HepG2 (cell line): ENCODE measurements at regions not wholly inside any gene's neighbourhood (a gene's known extent, or its start where the extent isn't known, plus 50 kb on each side); places are given as distances from the start of the nearest gene placed in this dataset.

Source experiments
- ATAC-seq: fragments of 200-7000 bp; cut with Tn5 transposase; 3 replicates; pipeline ENCODE4 v1.9.1; 2020; ENCODE audit warnings: mild to moderate bottlenecking, moderate library complexity
- BruUV-seq: library from RNA; stranded (reverse); fragments of 400-500 nt; replicated peaks from 2 replicates; lab custom pipeline; 2021; lab: Mats Ljungman, UMichigan
- CTCF ChIA-PET: fragments of 300-600 bp; formaldehyde crosslinking; extraction: SDS; loops from one replicate; lab custom pipeline; 2021; ENCODE audit warnings: low total read pairs, inconsistent platforms, low intra/inter-chr PET ratio; lab: Yijun Ruan, JAX
- POLR2A ChIA-PET: fragments of 350-600 bp; sonication (Branson Sonifier 250); formaldehyde crosslinking; loops from one replicate; lab custom pipeline; 2020; ENCODE audit warnings: antibody characterized with exemption, inconsistent platforms; lab: Yijun Ruan, JAX
- DNase-seq: peaks from one replicate; pipeline ENCODE4 v3.0.0-alpha.2; 2015; ENCODE audit warnings: low spot score
- FAIRE-seq: peaks from 3 replicates; lab custom pipeline; 2011; peaks lifted over from hg19 to GRCh38; lab: Jason Lieb, UNC
- H2AFZ ChIP-seq: one replicate; pipeline ENCODE4 v1.6.1; 2011; ENCODE audit warnings: low read length, inconsistent platforms
- H3K27ac ChIP-seq: fragments of 300-600 bp; 3 replicates; pipeline ENCODE4 v1.8.0; 2011; ENCODE audit warnings: mixed run types, mild to moderate bottlenecking, mixed read lengths, low read length, inconsistent platforms; ENCODE audit not compliant: insufficient read depth; ENCODE audit errors: extremely low read length
- H3K27me3 ChIP-seq, 2 experiments: fragments of 200-600 bp in 1 of 2; 2 replicates in 1 of 2; 3 replicates in 1 of 2; pipeline versions ENCODE4 v1.6.0 to v1.8.0; 2011; ENCODE audit warnings: low read length in 2 of 2, mild to moderate bottlenecking in 2 of 2, moderate library complexity in 2 of 2, inconsistent platforms in 1 of 2; ENCODE audit not compliant: insufficient read depth in 2 of 2, control insufficient read depth in 1 of 2
- H3K36me3 ChIP-seq, 2 experiments: fragments of 200-600 bp in 1 of 2; replicated peaks in 1 of 2; 2 replicates in 1 of 2; 3 replicates in 1 of 2; pipeline versions ENCODE4 v1.5.1 to v1.8.0; 2011; ENCODE audit warnings: low read length in 2 of 2, inconsistent platforms in 1 of 2; ENCODE audit not compliant: insufficient read depth in 2 of 2, control insufficient read depth in 1 of 2
- H3K4me1 ChIP-seq: 2 replicates; pipeline ENCODE4 v1.5.1; 2012; ENCODE audit warnings: low read length, inconsistent platforms; ENCODE audit not compliant: insufficient read depth
- H3K4me2 ChIP-seq: 2 replicates; pipeline ENCODE4 v1.6.0; 2011; ENCODE audit warnings: low read depth, low read length, inconsistent platforms
- H3K4me3 ChIP-seq, 3 experiments: fragments of 200-600 bp in 1 of 3; sonication (generic), shearing (Covaris generic) in 1 of 3; replicated peaks in 1 of 3; 2 replicates each; pipeline ENCODE4 v1.5.1; 2011 to 2016; ENCODE audit warnings: low read length in 3 of 3, inconsistent platforms in 2 of 3, low read depth in 2 of 3, mild to moderate bottlenecking in 2 of 3, control low read depth in 1 of 3, mixed read lengths in 1 of 3; ENCODE audit not compliant: insufficient read depth in 1 of 3
- H3K79me2 ChIP-seq: one replicate; pipeline ENCODE4 v1.6.1; 2011; ENCODE audit warnings: low read length, inconsistent platforms; ENCODE audit not compliant: insufficient read depth
- H3K9ac ChIP-seq: 2 replicates; pipeline ENCODE4 v1.6.0; 2011; ENCODE audit warnings: mild to moderate bottlenecking, low read depth, low read length, inconsistent platforms; ENCODE audit not compliant: insufficient read depth
- H3K9me3 ChIP-seq: 2 replicates; pipeline ENCODE4 v1.5.1; 2012; ENCODE audit warnings: mild to moderate bottlenecking, low read length
- H4K20me1 ChIP-seq: 2 replicates; pipeline ENCODE4 v1.6.0; 2011; ENCODE audit warnings: inconsistent platforms, mild to moderate bottlenecking, low read length, moderate library complexity; ENCODE audit not compliant: insufficient read depth
- PRDM4 ChIP-seq: sonication (generic); formaldehyde crosslinking; IDR thresholded peaks from 2 replicates; pipeline ENCODE4 v1.9.0; 2021; ENCODE audit warnings: missing genetic modification reagents, borderline replicate concordance
- SMAD1 ChIP-seq: sonication (generic); formaldehyde crosslinking; IDR thresholded peaks from 2 replicates; pipeline ENCODE4 v1.4.0; 2020; ENCODE audit warnings: missing genetic modification reagents, low read depth, mild to moderate bottlenecking, borderline replicate concordance
- SP1 ChIP-seq, 2 experiments: fragments of 450-650 bp in 1 of 2; sonication (generic) in 1 of 2; formaldehyde crosslinking in 1 of 2; IDR thresholded peaks; 2 replicates each; pipeline versions ENCODE4 v1.4.0 to v1.6.1; 2016 to 2020; ENCODE audit warnings: missing genetic modification reagents in 1 of 2
- TFE3 ChIP-seq: IDR thresholded peaks from 2 replicates; pipeline ENCODE4 v1.6.1; 2016
- ZHX2 ChIP-seq, 2 experiments: sonication (generic) in 1 of 2; formaldehyde crosslinking in 1 of 2; IDR thresholded peaks; 2 replicates each; pipeline versions ENCODE4 v1.6.1 to v1.9.0; 2014 to 2022; ENCODE audit warnings: antibody characterized with exemption in 1 of 2, borderline replicate concordance in 1 of 2, inconsistent platforms in 1 of 2, low read depth in 1 of 2, missing genetic modification reagents in 1 of 2
- ZNF574 ChIP-seq: sonication (generic); formaldehyde crosslinking; IDR thresholded peaks from 2 replicates; pipeline ENCODE4 v1.4.0; 2020; ENCODE audit warnings: missing genetic modification reagents
- ZNF704 ChIP-seq: sonication (generic); formaldehyde crosslinking; IDR thresholded peaks from 2 replicates; pipeline ENCODE4 v1.8.1; 2023; ENCODE audit warnings: mild to moderate bottlenecking, inconsistent platforms, moderate library complexity, missing genetic modification reagents, borderline replicate concordance
- WGBS: methylation state at CpG from one replicate; pipeline ENCODE4 v1.1.6; 2017; ENCODE audit warnings: low lambda C conversion rate; 5-methylcytosine and 5-hydroxymethylcytosine counted together
- in situ Hi-C: cut with HindIII; loops from 2 replicates; pipeline ENCODE4 v1.10.0; 2017; ENCODE audit warnings: low pct_unique_long_range_greater_than_20kb; ENCODE audit not compliant: extremely low pct_ligation_motif_present
- intact Hi-C: fragments of 100-400 bp; cut with micrococcal nuclease; formaldehyde crosslinking; loops from one replicate; pipeline ENCODE4 v1.10.0; 2022; ENCODE audit not compliant: unreplicated experiment

- Histone ChIP-seq H3K4me1 (no peaks in the 10 kb centered on the region), H3K79me2 (no peaks in the 10 kb centered on the region), H3K9me3 (peaks cover 6% of the 10 kb centered on the region; the same call in 1 of the 2 replicates), H2AFZ (no peak overlapping the region), H3K4me2 (no peak overlapping the region), H3K4me3 (no peak overlapping the region), H3K27me3 (no peaks in the 10 kb centered on the region), H3K9ac (no peak overlapping the region), H3K27ac (no peak overlapping the region), H4K20me1 (no peaks in the 10 kb centered on the region), H3K36me3 (no peaks in the 10 kb centered on the region)
- CTCF ChIA-PET, result no interaction called here
- no peak for FAIRE-seq
- intact Hi-C loops (no loop called here), in situ Hi-C loops (no loop called here)
- WGBS, result 4% methylated on average over 1 of the region's 1 CpG
- no peak for ATAC-seq
- POLR2A ChIA-PET, result no interaction called here
- no TSS peak for BruUV-seq
- no peak for DNase-seq
- TF ChIP-seq ZHX2 (IDR thresholded peaks at IDR 0.05; ENCODE audit: low read depth), result no peak
- no peak for TF ChIP-seq ZHX2 (CRISPR knock-in tag; IDR thresholded peaks at IDR 0.05; ENCODE audit: borderline replicate concordance)
- no peak for TF ChIP-seq PRDM4 (CRISPR knock-in tag)
- no peak for TF ChIP-seq ZNF704 (CRISPR knock-in tag)
- no peak for TF ChIP-seq SMAD1 (CRISPR knock-in tag)
- TF ChIP-seq TFE3 (CRISPR knock-in tag), result no peak
- TF ChIP-seq SP1 (IDR thresholded peaks at IDR 0.05), result no peak
- no peak for TF ChIP-seq SP1 (CRISPR knock-in tag; IDR thresholded peaks at IDR 0.05)
- no peak for TF ChIP-seq ZNF574
Measured at GRCh38 chr3:103173940-103174339, 739.1 kb downstream of the ZPLD1 start.
